GM12891 (cell line): ENCODE measurements at regions not wholly inside any gene's neighbourhood (a gene's known extent, or its start where the extent isn't known, plus 50 kb on each side); places are given as distances from the start of the nearest gene placed in this dataset.

ENCODE experiments used
- POLR2AphosphoS5 ChIP-seq: IDR thresholded peaks from 2 replicates; pipeline ENCODE4 v1.6.1; 2011; ENCODE audit warnings: low read depth, low read length, control low read depth
- POU2F2 ChIP-seq: IDR thresholded peaks from 2 replicates; pipeline ENCODE4 v1.6.1; 2011; ENCODE audit warnings: low read depth, mild to moderate bottlenecking, control low read depth, low read length, moderate library complexity
- SPI1 ChIP-seq: IDR thresholded peaks from 2 replicates; pipeline ENCODE4 v1.6.1; 2011; ENCODE audit warnings: low read depth, low read length, control low read depth
- TAF1 ChIP-seq: IDR thresholded peaks from 2 replicates; pipeline ENCODE4 v1.6.1; 2011; ENCODE audit warnings: low read depth, low read length, control low read depth

DNA sequence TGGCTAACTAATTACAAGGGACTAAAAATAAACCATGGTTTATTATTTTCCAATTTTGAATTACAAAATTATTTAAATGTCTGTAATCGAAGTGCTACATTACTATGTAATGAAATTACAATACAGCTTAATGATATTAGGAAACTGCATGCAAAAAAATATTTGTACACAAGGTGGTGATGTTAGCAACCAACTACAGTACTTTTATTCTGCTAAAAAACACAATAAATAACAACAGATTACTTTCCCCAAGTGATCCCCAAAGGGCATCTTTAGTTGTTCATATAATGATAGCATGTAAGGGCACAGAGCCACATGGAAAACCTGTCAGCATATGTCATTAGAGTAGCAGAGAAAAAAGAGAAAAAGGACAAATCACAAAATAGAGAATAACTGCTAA is 147.5 kb upstream of the SOX2 start:
- no peak for TF ChIP-seq TAF1
- no peak for TF ChIP-seq POLR2AphosphoS5
- no peak for TF ChIP-seq POU2F2
- TF ChIP-seq SPI1: no peak
